WTC11 (cell line): ENCODE measurements at regions not wholly inside any gene's neighbourhood (a gene's known extent, or its start where the extent isn't known, plus 50 kb on each side); places are given as distances from the start of the nearest gene placed in this dataset.

Source experiments
- ATAC-seq: fragments of 200-7000 bp; cut with Tn5 transposase; 2 replicates; pipeline ENCODE4 v1.10.0; 2021; ENCODE audit warnings: mild to moderate bottlenecking, moderate library complexity
- CTCF ChIA-PET: fragments of 300-600 bp; sonication (Branson Sonifier 250); formaldehyde crosslinking; loops from one replicate; lab custom pipeline; 2021; ENCODE audit warnings: antibody characterized with exemption; lab: Charles Lee
- POLR2A ChIA-PET: fragments of 350-600 bp; sonication (Branson Sonifier 250); formaldehyde crosslinking; loops from one replicate; lab custom pipeline; 2021; ENCODE audit warnings: antibody characterized with exemption; lab: Charles Lee
- DNase-seq: peaks from one replicate; pipeline ENCODE4 v3.0.0; 2021; ENCODE audit warnings: low spot score
- H3K27ac Mint-ChIP-seq: 2 replicates; pipeline ENCODE4 v1.8.0; 2021; ENCODE audit warnings: mixed read lengths
- H3K27me3 Mint-ChIP-seq: 2 replicates; pipeline ENCODE4 v1.8.0; 2021; ENCODE audit warnings: low read depth, mild to moderate bottlenecking, moderate library complexity, mixed read lengths
- H3K36me3 Mint-ChIP-seq: 2 replicates; pipeline ENCODE4 v1.8.0; 2021; ENCODE audit warnings: mixed read lengths
- H3K4me1 Mint-ChIP-seq: 2 replicates; pipeline ENCODE4 v1.8.0; 2022; ENCODE audit warnings: mixed read lengths
- H3K4me3 Mint-ChIP-seq: 2 replicates; pipeline ENCODE4 v1.8.0; 2021; ENCODE audit warnings: mild to moderate bottlenecking, moderate library complexity, mixed read lengths
- H3K9me3 Mint-ChIP-seq: 2 replicates; pipeline ENCODE4 v1.8.0; 2021; ENCODE audit warnings: mixed read lengths
- FOXJ3 ChIP-seq: sonication (generic); formaldehyde crosslinking; IDR thresholded peaks from 2 replicates; pipeline ENCODE4 v1.9.0; 2021; ENCODE audit warnings: missing genetic modification reagents, mild to moderate bottlenecking, borderline replicate concordance
- GRHL2 ChIP-seq: fragments of 250-450 bp; sonication (Bioruptor Pico); IDR thresholded peaks from 2 replicates; pipeline ENCODE4 v1.8.0; 2022; ENCODE audit warnings: mild to moderate bottlenecking, moderate library complexity; ENCODE audit not compliant: insufficient replicate concordance, severe bottlenecking
- HMGA2 ChIP-seq: fragments of 250-450 bp; sonication (Bioruptor Pico); IDR thresholded peaks from 2 replicates; pipeline ENCODE4 v1.4.0; 2021; ENCODE audit warnings: mild to moderate bottlenecking, moderate library complexity
- NR1H2 ChIP-seq: sonication (generic); formaldehyde crosslinking; IDR thresholded peaks from 2 replicates; pipeline ENCODE4 v1.9.0; 2021; ENCODE audit warnings: mild to moderate bottlenecking, moderate library complexity, missing genetic modification reagents
- RELA ChIP-seq: sonication (generic); formaldehyde crosslinking; IDR thresholded peaks from 2 replicates; pipeline ENCODE4 v1.8.1; 2022; ENCODE audit warnings: missing genetic modification reagents, mild to moderate bottlenecking, borderline replicate concordance
- SP1 ChIP-seq: sonication (generic); formaldehyde crosslinking; conservative IDR thresholded peaks from 2 replicates; pipeline ENCODE4 v1.8.1; 2022; ENCODE audit warnings: missing genetic modification reagents
- ZBTB43 ChIP-seq: sonication (generic); formaldehyde crosslinking; IDR thresholded peaks from 2 replicates; pipeline ENCODE4 v1.8.1; 2023; ENCODE audit warnings: mild to moderate bottlenecking, missing genetic modification reagents
- ZNF396 ChIP-seq: fragments of 250-450 bp; sonication (Bioruptor Pico); IDR thresholded peaks from 2 replicates; pipeline ENCODE4 v1.8.0; 2021; ENCODE audit warnings: mild to moderate bottlenecking, moderate library complexity, borderline replicate concordance
- ZNF425 ChIP-seq: fragments of 250-450 bp; sonication (Bioruptor Pico); conservative IDR thresholded peaks from 2 replicates; pipeline ENCODE4 v1.9.0; 2021; ENCODE audit warnings: mild to moderate bottlenecking
- ZNF671 ChIP-seq: fragments of 250-450 bp; sonication (Bioruptor Pico); IDR thresholded peaks from 2 replicates; pipeline ENCODE4 v1.8.0; 2021; ENCODE audit warnings: mild to moderate bottlenecking
- TF ChIP-seq, protein P1 (sequence below): sonication (generic); formaldehyde crosslinking; conservative IDR thresholded peaks from 2 replicates; pipeline ENCODE4 v1.8.1; 2022; ENCODE audit warnings: mild to moderate bottlenecking, missing genetic modification reagents
- TF ChIP-seq, protein P2 (sequence below): sonication (generic); formaldehyde crosslinking; IDR thresholded peaks from 2 replicates; pipeline ENCODE4 v1.8.1; 2023; ENCODE audit warnings: mild to moderate bottlenecking, moderate library complexity, missing genetic modification reagents
- TF ChIP-seq, protein P3 (sequence below): sonication (generic); formaldehyde crosslinking; IDR thresholded peaks from 2 replicates; pipeline ENCODE4 v1.8.0; 2022; ENCODE audit warnings: mild to moderate bottlenecking, missing genetic modification reagents
- TF ChIP-seq, protein P4 (sequence below): sonication (generic); formaldehyde crosslinking; IDR thresholded peaks from 2 replicates; pipeline ENCODE4 v1.8.1; 2023; ENCODE audit warnings: mild to moderate bottlenecking, missing genetic modification reagents, moderate library complexity
- TF ChIP-seq, protein P5 (sequence below): sonication (generic); formaldehyde crosslinking; IDR thresholded peaks from 2 replicates; pipeline ENCODE4 v1.8.0; 2022; ENCODE audit warnings: mild to moderate bottlenecking, missing genetic modification reagents

DNA sequence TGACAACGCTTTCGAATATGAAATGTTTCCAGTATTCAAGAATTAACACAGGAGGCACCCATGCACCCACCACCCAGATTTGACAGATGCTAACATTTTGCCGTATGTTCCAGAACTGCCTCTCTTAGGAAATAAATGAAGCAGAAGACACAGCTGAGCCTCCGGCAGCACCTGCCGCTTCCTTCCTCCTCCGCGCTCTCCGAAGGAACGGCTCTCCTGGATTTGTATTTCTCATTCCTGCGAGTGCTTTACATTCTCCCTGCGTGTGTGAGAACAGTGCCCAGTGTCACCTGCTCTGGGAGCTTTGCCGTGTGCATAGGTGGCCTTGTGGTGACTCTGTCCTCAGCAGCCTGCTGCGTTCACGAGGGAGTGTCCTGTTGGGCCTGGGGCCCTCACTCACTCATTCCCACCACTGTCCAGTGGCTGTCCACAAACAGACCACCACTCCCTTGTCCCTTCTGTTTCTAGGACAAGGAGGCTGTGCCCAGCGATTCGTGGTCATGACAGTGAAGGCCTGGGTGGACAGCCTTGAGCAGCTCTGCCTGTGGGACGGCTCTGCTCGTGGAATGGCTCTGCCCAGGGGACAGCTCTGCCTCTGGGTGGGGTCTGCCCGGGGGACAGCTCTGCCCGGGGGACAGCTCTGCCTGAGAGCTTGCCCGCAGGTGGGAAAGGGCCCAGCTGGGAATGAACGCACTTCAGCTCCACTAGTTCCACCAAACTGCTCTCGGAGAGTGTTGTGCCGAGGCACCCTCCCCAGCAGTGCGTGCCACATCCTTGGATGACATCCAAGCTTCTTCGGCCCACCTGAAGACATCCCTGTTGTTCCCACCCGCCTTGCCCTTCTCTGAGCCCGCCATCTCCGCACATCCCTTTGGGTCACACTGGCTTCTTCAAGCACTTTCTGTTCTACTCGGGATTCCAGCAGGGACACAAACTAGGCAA lies 170.5 kb upstream of the PPP1R26 start:
- POLR2A ChIA-PET = no interaction called here
- CTCF ChIA-PET = interaction anchor here (1.2 kb wide), 1 partner anchor 153 kb away, joined by 3 read pairs; no protein-coding TSS in a partner anchor
- TF ChIP-seq, protein P1, sequence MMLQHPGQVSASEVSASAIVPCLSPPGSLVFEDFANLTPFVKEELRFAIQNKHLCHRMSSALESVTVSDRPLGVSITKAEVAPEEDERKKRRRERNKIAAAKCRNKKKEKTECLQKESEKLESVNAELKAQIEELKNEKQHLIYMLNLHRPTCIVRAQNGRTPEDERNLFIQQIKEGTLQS (CRISPR knock-in tag) = no peak
- TF ChIP-seq, protein P2, sequence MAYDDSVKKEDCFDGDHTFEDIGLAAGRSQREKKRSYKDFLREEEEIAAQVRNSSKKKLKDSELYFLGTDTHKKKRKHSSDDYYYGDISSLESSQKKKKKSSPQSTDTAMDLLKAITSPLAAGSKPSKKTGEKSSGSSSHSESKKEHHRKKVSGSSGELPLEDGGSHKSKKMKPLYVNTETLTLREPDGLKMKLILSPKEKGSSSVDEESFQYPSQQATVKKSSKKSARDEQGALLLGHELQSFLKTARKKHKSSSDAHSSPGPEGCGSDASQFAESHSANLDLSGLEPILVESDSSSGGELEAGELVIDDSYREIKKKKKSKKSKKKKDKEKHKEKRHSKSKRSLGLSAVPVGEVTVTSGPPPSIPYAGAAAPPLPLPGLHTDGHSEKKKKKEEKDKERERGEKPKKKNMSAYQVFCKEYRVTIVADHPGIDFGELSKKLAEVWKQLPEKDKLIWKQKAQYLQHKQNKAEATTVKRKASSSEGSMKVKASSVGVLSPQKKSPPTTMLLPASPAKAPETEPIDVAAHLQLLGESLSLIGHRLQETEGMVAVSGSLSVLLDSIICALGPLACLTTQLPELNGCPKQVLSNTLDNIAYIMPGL (CRISPR knock-in tag) = no peak
- TF ChIP-seq HMGA2 (CRISPR knock-in tag) (no peak), FOXJ3 (CRISPR knock-in tag) (no peak), NR1H2 (CRISPR knock-in tag) (no peak), RELA (CRISPR knock-in tag) (no peak), ZNF396 (CRISPR knock-in tag) (no peak), ZNF671 (CRISPR knock-in tag) (no peak), GRHL2 (CRISPR knock-in tag) (no peak), SP1 (CRISPR knock-in tag) (no peak), ZBTB43 (CRISPR knock-in tag) (no peak), ZNF425 (no peak)
- TF ChIP-seq, protein P3, sequence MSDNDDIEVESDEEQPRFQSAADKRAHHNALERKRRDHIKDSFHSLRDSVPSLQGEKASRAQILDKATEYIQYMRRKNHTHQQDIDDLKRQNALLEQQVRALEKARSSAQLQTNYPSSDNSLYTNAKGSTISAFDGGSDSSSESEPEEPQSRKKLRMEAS (CRISPR knock-in tag) = no peak
- TF ChIP-seq, protein P4, sequence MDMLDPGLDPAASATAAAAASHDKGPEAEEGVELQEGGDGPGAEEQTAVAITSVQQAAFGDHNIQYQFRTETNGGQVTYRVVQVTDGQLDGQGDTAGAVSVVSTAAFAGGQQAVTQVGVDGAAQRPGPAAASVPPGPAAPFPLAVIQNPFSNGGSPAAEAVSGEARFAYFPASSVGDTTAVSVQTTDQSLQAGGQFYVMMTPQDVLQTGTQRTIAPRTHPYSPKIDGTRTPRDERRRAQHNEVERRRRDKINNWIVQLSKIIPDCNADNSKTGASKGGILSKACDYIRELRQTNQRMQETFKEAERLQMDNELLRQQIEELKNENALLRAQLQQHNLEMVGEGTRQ (CRISPR knock-in tag) = no peak
- TF ChIP-seq, protein P5, sequence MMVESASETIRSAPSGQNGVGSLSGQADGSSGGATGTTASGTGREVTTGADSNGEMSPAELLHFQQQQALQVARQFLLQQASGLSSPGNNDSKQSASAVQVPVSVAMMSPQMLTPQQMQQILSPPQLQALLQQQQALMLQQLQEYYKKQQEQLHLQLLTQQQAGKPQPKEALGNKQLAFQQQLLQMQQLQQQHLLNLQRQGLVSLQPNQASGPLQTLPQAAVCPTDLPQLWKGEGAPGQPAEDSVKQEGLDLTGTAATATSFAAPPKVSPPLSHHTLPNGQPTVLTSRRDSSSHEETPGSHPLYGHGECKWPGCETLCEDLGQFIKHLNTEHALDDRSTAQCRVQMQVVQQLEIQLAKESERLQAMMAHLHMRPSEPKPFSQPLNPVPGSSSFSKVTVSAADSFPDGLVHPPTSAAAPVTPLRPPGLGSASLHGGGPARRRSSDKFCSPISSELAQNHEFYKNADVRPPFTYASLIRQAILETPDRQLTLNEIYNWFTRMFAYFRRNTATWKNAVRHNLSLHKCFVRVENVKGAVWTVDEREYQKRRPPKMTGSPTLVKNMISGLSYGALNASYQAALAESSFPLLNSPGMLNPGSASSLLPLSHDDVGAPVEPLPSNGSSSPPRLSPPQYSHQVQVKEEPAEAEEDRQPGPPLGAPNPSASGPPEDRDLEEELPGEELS (CRISPR knock-in tag) = no peak
- Mint-ChIP-seq H3K27me3 (peaks cover 6% of the 10 kb centered on the region; the same call in 1 of the 2 replicates), H3K4me3 (no peak overlapping the region), H3K36me3 (peaks cover 15% of the 10 kb centered on the region), H3K27ac (peak overlapping the region; percentile 18; the same call in 1 of the 2 replicates), H3K9me3 (peaks cover 29% of the 10 kb centered on the region), H3K4me1 (no peaks in the 10 kb centered on the region; the same call in 1 of the 2 replicates)
- DNase-seq (no peak), ATAC-seq (no peak)
